Mucosa of rectum (tissue), 2 donors: ENCODE measurements at regions not wholly inside any gene's neighbourhood (a gene's known extent, or its start where the extent isn't known, plus 50 kb on each side); places are given as distances from the start of the nearest gene placed in this dataset.

ENCODE experiments used
- H3K27ac ChIP-seq, 2 donors: one replicate each; pipeline ENCODE4 v1.7.0; 2013; ENCODE audit warnings: inconsistent platforms in 2 of 2, low read depth in 2 of 2, low read length in 2 of 2
- H3K27me3 ChIP-seq, 2 donors: one replicate each; pipeline ENCODE4 v1.7.0; 2013; ENCODE audit warnings: low read length in 2 of 2; ENCODE audit not compliant: control insufficient read depth in 2 of 2, insufficient read depth in 2 of 2
- H3K36me3 ChIP-seq, 2 donors: one replicate each; pipeline ENCODE4 v1.7.0; 2013; ENCODE audit warnings: low read length in 2 of 2; ENCODE audit not compliant: control insufficient read depth in 2 of 2, insufficient read depth in 2 of 2
- H3K4me1 ChIP-seq, 2 donors: one replicate each; pipeline ENCODE4 v1.7.0; 2013; ENCODE audit warnings: low read length in 2 of 2, mild to moderate bottlenecking in 1 of 2; ENCODE audit not compliant: control insufficient read depth in 2 of 2, insufficient read depth in 2 of 2
- H3K4me3 ChIP-seq, 2 donors: one replicate each; pipeline ENCODE4 v1.7.0; 2013; ENCODE audit warnings: low read length in 2 of 2
- H3K9ac ChIP-seq, 2 donors: one replicate each; pipeline ENCODE4 v1.7.0; 2013; ENCODE audit warnings: low read length in 2 of 2, low read depth in 1 of 2, mild to moderate bottlenecking in 1 of 2
- H3K9me3 ChIP-seq, 2 donors: one replicate each; pipeline ENCODE4 v1.7.0; 2013; ENCODE audit warnings: low read length in 2 of 2; ENCODE audit not compliant: control insufficient read depth in 2 of 2
- donor health status: healthy.
- donor health status: Normal muscosa, but diverticular disease.

DNA sequence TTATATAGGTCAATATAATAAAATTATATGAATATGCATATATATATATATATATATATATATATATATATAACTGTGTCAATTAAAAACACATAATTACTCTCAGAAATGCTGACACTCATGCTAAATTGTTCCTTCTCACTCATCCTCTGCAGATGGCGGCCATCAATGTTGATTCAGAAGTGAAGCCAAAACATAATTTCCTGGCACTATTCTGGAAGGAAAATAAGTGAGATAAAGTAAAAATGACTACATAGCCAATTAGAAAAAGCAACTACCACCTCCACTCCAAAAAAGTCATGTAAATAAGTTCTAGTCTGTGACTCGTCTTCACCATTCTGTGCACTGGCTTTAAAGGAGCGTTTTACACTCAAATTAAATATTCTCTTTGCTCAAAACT is 423.3 kb downstream of the EFNB2 start:
- H3K4me1 ChIP-seq: no peaks in the 10 kb centered on the region

GRCh38 chr13:106110241-106110855 is 425.1 kb downstream of the EFNB2 start:
- no peak overlapping the region for H3K9ac ChIP-seq
- H3K4me3 ChIP-seq: no peak overlapping the region
- no peak overlapping the region for H3K27ac ChIP-seq
- peaks cover 0 to 2% of the 10 kb centered on the region in 2 donors for H3K4me1 ChIP-seq
- H3K36me3 ChIP-seq: no peaks in the 10 kb centered on the region
- H3K27me3 ChIP-seq: no peaks in the 10 kb centered on the region
- no peaks in the 10 kb centered on the region for H3K9me3 ChIP-seq

More for the DNA sequence above, 423.3 kb downstream of the EFNB2 start:
- no peak overlapping the region for H3K9ac ChIP-seq
- no peaks in the 10 kb centered on the region for H3K36me3 ChIP-seq
- H3K4me3 ChIP-seq: no peak overlapping the region
- no peaks in the 10 kb centered on the region for H3K27me3 ChIP-seq
- H3K27ac ChIP-seq: no peak overlapping the region
- H3K9me3 ChIP-seq: no peaks in the 10 kb centered on the region

DNA sequence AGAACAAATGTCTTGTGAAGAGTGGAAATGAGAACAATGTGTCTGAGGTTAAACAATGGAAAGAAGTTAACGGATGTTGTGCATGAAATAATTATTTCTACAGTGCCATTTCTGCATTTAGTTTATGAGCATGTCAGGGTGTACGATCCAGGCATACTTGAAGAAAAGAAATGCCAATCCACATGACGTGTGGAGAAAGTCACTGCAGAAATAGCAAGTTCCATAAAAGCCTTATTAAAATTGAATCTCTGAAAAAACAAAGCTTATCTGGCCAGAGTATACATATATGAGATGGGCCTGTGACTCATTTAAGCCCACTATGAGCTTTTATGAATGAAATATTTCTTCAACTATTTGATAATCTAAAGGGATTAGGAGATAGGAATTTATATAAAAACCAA is 426.1 kb downstream of the EFNB2 start:
- no peaks in the 10 kb centered on the region for H3K27me3 ChIP-seq
- no peaks in the 10 kb centered on the region for H3K9me3 ChIP-seq
- H3K27ac ChIP-seq: no peak overlapping the region
- no peak overlapping the region for H3K4me3 ChIP-seq
- peaks cover 0 to 5% of the 10 kb centered on the region in 2 donors for H3K4me1 ChIP-seq
- H3K36me3 ChIP-seq: no peaks in the 10 kb centered on the region
- no peak overlapping the region for H3K9ac ChIP-seq

GRCh38 chr13:106108346-106108745 is 427.1 kb downstream of the EFNB2 start:
- H3K9ac ChIP-seq: no peak overlapping the region
- H3K36me3 ChIP-seq: no peaks in the 10 kb centered on the region
- H3K4me1 ChIP-seq: peaks cover 0 to 16% of the 10 kb centered on the region in 2 donors
- H3K27ac ChIP-seq: no peak overlapping the region
- H3K27me3 ChIP-seq: no peaks in the 10 kb centered on the region
- no peaks in the 10 kb centered on the region for H3K9me3 ChIP-seq
- no peak overlapping the region for H3K4me3 ChIP-seq

DNA sequence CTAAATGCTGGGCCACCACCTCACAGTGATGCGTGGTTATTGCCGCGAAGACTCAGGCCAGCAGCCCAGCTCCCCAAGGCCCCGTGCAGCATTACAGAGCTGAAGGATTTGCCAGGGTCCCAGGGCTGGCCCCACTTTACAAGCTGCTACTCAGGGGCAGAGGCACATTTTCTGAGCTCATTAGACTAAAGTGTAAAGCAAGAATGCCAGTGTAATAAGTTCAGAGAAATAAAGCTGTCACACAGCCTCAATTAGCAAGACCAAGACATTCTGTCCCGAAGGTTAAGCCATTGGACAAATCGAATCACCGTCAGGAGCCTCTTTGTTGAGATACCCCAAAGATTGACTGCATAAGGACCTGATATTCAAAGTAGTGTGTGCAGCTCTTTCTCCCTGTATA is 428.4 kb downstream of the EFNB2 start:
- H3K27ac ChIP-seq: no peak overlapping the region
- H3K4me3 ChIP-seq: no peak overlapping the region
- peaks cover 3 to 22% of the 10 kb centered on the region in 2 donors for H3K4me1 ChIP-seq
- H3K9ac ChIP-seq: no peak overlapping the region
- H3K27me3 ChIP-seq: no peaks in the 10 kb centered on the region
- no peaks in the 10 kb centered on the region for H3K9me3 ChIP-seq
- no peaks in the 10 kb centered on the region for H3K36me3 ChIP-seq

DNA sequence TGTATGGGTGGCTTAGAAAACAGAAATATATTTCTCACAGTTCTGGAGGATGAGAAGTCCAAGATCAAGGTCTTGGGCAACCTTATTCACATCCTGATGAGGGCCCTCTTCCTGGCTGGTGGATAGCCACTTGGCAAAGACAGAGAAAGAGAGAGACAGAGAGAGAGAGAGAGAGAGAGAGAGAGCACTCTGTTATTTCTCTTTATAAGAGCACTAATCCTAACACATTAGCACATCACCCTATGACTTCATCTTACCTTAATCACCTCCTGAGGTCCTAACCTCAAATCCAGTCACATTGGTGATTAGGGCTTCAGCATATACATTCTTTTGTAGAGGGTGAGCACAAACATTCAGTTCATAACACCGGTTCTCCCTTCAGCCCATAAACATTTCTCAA is 430.3 kb downstream of the EFNB2 start:
- Histone ChIP-seq H3K9me3 (no peaks in the 10 kb centered on the region), H3K27ac (no peak overlapping the region), H3K4me1 (peaks cover 7 to 41% of the 10 kb centered on the region in 2 donors), H3K36me3 (no peaks in the 10 kb centered on the region), H3K4me3 (no peak overlapping the region), H3K27me3 (no peaks in the 10 kb centered on the region), H3K9ac (no peak overlapping the region)

- H3K36me3 ChIP-seq: no peaks in the 10 kb centered on the region
- no peaks in the 10 kb centered on the region for H3K9me3 ChIP-seq
- no peak overlapping the region for H3K9ac ChIP-seq
- peaks cover 12 to 46% of the 10 kb centered on the region in 2 donors for H3K4me1 ChIP-seq
- H3K4me3 ChIP-seq: no peak overlapping the region
- peak overlapping the region in 1 of 2 donors; percentile 18 for H3K27ac ChIP-seq
- no peaks in the 10 kb centered on the region for H3K27me3 ChIP-seq
Observed at GRCh38 chr13:106104281-106104901, 431.1 kb downstream of the EFNB2 start.

DNA sequence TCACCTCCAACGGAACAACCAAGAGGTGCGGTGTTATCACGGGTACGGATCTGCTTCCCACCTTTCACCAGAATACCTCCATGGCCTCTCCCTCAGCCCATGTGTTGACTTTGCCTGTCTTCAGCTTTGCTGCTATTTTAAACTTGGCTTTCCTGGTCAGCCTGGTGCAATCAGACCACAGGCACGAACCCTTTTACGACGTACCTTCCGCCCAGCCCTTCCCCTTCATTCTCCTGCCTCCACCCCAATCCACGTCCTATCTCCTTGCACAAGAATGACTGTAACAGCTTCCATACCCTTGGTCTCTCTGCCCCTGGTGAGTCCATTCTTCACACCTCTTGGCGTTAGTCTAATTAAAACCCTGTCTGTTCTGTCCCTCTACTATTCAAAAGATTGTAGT is 431.7 kb downstream of the EFNB2 start:
- H3K4me1 ChIP-seq: peaks cover 16 to 53% of the 10 kb centered on the region in 2 donors
- H3K27ac ChIP-seq: peak overlapping the region; percentile 44 to 55
- no peaks in the 10 kb centered on the region for H3K27me3 ChIP-seq
- no peak overlapping the region for H3K9ac ChIP-seq
- H3K9me3 ChIP-seq: no peaks in the 10 kb centered on the region
- no peaks in the 10 kb centered on the region for H3K36me3 ChIP-seq
- no peak overlapping the region for H3K4me3 ChIP-seq

DNA sequence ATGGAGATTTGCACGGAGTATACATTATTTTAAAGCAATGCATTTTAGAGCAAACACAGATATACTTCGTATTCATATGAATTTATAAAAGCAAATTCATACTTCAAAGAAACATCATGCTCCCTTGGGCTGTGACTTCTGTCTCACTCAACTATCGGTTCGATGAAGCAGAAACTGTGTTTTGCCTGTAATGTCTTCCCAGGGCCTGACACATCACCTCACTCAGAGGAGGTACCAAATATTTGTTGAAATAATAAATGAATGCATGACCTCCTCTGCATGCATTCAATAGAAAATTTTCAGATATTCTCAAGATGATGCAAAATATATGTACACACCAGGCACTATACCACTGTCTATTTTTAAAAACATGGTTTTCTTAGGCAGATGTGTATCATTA is 432.7 kb downstream of the EFNB2 start:
- peak overlapping the region in 1 of 2 donors; percentile 55 for H3K27ac ChIP-seq
- no peaks in the 10 kb centered on the region for H3K36me3 ChIP-seq
- H3K27me3 ChIP-seq: no peaks in the 10 kb centered on the region
- peaks cover 20 to 63% of the 10 kb centered on the region in 2 donors for H3K4me1 ChIP-seq
- no peak overlapping the region for H3K4me3 ChIP-seq
- H3K9ac ChIP-seq: no peak overlapping the region
- no peaks in the 10 kb centered on the region for H3K9me3 ChIP-seq

DNA sequence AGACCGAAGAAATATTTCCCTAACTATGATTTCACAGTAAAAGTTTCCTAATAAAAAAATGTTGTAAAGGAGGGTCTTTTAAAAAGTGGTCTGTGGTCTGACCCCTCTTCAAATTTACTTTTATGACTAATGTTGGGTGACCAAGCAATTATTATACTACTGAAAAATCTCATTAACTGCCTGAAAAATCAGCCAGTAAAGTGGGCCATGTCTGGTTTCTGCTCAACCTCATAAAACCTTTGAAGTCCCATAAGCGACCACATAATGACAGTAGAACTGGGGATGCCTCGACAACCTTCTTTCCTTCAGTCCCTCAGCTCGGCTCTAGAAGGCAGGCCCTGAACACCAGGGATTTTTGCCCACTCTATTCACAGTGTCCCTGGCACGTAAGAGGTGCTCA is 434.3 kb downstream of the EFNB2 start:
- no peaks in the 10 kb centered on the region for H3K36me3 ChIP-seq
- H3K27me3 ChIP-seq: no peaks in the 10 kb centered on the region
- peak overlapping the region; percentile 91 to 97 for H3K27ac ChIP-seq
- H3K4me3 ChIP-seq: peak overlapping the region; percentile 13 to 28
- H3K4me1 ChIP-seq: peaks cover 26 to 72% of the 10 kb centered on the region in 2 donors
- H3K9ac ChIP-seq: peak overlapping the region; percentile 64 to 65
- no peaks in the 10 kb centered on the region for H3K9me3 ChIP-seq
